Activated effector memory CD4-positive, alpha-beta T cell treated with anti-CD3 and anti-CD28 coated beads, Interleukin-2, amount 50 U/mL, for 16 hours (primary cell): ENCODE measurements at regions not wholly inside any gene's neighbourhood (a gene's known extent, or its start where the extent isn't known, plus 50 kb on each side); places are given as distances from the start of the nearest gene placed in this dataset.

Source experiments
- DNase-seq: peaks from one replicate; pipeline ENCODE4 v3.0.0-alpha.2; 2020

- no peak for DNase-seq
Measured at GRCh38 chr13:26989261-26989956, 182.2 kb downstream of the USP12 start.

DNA sequence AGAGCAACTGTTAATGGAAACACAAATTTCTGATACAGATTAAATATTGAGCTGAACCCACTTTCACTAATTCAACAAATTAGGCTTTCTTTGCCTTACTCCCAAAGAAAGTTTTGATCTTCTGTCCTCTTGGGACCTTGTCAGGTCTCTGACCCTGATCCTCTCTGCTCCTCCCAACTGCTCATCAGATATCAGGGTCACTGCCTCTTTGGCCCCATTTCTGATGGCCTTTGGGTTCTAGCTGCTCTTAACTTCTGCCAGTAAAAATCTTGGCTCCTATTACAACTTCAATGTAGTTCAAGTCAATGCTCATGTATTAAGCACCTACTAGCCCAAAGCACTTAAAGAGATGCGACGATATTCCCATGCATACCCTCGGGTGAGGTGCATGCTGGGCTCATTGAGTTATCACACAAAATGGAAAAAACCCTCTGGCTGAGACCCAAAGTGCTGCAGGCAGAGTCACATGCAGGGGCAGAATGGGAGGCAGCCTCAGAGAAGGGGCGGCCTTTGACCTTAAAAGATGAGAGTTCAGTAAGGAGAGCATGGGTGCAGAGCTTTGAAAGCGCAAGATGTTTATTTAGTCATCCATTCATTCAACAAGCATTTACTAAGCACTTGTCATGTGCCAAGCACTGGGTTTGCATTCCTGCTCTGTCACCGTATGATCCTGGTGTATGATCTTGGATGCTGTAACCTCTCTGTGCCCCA lies 183.4 kb downstream of the USP12 start:
- DNase-seq: no peak

DNA sequence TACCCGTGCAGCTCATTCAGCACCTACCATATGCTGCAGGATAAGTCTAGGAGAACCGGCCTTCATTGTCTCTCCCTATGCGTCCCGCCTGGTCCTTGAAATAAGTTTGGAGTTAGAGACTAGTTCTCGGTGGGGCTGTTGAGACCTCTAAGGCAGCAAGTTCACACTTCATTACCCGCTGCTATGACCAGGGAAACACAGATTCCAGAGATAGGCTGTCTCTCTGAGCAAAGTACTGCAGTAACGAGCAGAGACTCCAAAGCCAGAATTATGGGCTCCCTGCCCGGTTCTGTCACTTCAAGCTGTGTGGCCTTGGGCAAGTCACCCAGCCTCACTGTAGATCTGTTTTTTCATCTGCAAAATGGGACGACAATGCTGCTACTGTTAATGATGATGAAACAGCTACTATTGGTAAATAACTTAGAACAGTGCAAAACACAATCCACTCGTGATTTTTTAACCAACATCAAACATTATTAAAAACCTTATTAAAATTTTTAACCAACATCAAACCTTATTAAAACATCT lies 184.1 kb downstream of the USP12 start:
- no peak for DNase-seq

GRCh38 chr13:26985285-26985878 lies 186.2 kb downstream of the USP12 start:
- peak; percentile 82 for DNase-seq

DNA sequence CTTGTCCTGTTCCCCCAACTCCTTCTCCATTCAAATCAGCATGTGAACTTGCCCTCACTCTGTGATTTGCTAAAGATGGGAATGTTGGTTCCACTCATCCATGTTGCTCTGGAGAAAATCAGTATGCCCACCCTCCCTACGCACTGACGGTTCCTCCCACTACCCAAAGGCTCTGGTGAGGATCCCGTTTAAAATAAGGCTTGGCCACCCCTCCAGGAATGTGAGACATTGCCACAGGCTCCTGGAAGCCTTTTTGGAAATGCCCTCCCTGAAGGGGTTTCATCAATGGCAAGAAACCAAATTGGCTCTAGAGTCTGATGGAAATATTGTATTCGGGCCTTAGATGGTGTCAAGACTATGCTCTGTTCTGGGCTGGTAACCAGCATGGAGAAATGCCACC lies 187.3 kb downstream of the USP12 start:
- no peak for DNase-seq

- DNase-seq: no peak
Measured at GRCh38 chr13:26983543-26984320, 187.9 kb downstream of the USP12 start.

DNA sequence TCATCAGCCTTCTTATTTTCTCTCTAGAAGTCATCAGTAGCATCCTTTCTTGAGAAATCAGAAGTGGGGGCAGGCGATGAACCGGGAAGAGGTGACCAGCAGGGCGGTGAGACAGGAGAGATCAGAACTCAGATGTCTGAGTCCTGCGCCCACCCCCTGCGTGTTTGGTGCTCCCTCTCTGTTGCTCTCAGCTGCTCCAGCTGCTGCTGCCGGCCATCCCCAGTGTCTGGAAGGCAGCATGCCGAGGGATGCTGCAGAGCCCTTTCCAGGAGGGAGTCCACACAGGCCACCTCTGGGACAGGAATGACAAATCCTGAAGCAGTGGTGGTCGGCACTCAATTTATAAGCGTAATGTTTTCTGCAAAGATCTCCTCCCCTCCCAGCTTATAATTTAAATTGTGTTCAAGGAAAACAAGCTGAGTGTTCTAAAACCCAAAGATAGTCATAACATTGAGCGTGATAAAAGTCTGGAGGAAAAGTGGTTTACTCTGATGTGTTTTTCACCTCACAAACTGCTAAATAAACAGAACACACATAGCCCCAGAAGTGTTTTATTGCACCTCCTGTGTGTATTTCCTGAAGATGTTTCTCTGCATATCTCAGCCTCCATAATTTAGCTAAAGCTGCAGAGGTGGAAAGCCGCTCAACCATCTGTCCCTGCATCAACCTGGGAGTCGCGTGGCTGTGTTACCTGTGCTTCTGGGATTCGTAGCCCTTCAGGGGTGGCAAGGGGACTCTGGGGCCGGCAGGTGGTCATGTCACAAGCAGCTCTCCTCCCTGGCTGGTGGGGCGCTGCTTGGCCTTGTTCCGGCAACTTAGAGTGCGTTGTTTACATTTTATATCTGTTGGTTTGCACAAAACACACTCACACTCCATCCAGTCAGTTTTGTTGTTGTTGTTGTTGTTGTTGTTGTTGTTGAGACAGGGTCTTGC lies 191.2 kb downstream of the USP12 start:
- DNase-seq: no peak

GRCh38 chr13:26979334-26979733 lies 192.3 kb downstream of the USP12 start:
- no peak for DNase-seq

- no peak for DNase-seq
Measured at GRCh38 chr13:26978081-26978860, 193.3 kb downstream of the USP12 start.

DNA sequence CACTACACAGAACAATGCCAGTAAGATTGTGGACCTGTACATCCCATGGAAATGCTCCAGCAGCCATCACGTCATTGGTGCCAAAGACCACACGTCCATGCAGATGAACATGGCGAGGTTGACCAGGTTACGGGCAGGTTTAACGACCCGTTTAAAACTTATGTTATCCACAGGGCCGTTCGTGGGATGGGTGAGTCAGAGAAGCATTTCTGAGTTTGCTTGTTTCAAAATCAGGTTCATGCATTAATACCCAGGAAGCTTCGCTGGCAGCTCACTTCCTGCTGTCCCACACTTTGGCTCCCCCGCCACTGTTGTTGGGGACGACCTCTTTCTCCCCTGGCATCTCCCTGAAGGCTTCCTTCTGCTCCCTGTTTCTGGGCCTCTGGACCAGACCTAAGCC lies 194.1 kb downstream of the USP12 start:
- no peak for DNase-seq

DNA sequence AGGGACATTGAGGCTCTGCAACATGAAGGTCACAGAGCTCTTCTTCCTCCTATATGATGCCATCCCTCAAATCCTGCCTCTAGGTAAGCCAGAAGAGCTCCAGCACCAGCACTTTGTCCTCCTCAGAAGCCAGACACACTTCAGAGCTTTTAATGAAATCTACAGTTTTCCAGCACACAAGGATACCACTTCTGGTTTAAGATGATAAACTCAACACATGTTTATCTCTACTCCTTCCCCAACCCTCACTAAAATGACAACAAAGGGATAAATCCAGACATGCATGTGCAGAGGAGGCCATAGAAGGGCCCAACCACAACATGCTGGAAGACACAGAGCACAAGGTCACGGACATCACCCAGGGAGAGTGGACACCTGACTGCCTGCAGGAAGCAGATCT lies 195.3 kb downstream of the USP12 start:
- DNase-seq: no peak

DNA sequence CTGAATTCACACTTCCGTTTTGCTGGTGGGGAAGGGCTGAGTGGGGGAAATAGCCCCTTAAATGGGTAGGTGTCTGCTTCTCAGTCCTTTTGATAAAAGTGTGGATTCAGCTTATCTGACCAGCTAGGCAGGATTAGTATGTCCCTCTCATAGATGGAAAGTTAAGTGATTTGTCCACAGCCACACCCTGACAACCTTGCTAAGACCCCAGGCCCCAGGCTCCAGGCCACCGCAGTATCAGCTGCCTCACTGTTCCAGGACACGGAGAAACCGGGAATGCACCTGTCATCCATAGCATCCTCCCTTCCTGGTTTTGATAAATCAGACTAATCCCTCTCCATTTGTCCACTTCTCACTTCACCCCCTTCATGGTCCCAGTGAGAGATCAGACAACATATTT lies 197.7 kb downstream of the USP12 start:
- no peak for DNase-seq

DNA sequence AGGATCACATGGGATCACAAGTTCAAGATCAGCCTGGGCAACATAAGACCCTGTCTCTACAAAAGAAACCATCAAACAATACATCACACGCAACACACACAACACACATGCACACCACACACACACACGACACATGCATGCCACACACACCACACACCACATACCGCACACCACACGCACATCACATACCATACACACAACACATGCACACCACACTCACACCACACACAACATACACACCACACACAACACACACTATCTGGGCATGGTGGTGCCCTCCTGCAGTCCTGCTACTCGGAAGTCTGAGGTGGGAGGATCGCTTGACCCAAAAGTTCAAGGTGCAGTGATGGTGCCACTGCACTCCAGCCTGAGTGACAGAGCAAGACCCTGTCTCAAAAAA lies 198.3 kb downstream of the USP12 start:
- DNase-seq: no peak

GRCh38 chr13:26971990-26972887 lies 199.4 kb downstream of the USP12 start:
- DNase-seq: no peak

- no peak for DNase-seq
Measured at GRCh38 chr13:26968431-26969341, 202.9 kb downstream of the USP12 start.

DNA sequence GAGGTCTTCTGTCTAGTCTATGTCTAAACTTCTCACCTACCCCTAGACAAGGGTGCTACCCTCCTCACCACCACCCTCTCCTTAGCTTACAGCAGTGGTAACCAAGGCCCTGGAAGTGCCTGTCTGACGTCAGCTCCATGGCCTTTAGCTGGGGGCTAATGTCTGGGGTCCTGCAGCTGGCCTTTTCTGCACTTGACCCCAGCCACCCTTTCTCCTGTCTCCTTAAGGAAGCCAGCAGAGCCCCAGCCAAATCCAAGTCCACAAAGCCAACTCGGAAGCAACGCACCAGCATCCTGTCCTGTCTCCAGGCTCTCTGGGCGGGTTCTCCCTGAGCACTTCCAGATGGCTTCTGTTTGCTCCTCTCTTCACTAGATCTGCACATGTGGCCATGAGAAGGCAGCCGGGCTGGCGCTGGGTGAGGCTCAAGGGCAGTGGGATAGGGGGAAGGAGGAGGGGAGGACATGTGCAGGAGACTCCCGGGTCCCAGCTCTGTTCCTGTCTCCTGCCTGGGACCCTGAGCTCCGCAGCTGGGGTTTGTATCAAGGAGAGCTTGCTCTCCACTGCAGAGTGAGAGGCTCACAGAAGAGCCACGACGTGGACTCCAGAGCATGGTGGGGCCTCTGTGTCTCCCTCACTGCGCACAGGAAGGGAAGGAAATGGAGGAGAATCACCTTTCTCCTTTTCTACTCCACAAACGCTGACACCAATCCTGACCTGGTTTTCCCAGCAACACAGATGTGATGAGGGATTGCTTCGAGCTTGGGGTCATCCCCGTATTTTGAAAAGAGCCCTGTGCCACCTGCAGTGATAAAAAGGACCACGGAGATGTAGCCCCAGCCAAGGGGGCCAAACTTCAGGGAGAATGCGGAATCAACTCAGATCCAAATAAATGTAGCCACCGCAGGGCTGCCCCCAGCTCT lies 204.2 kb downstream of the USP12 start:
- DNase-seq: no peak

GRCh38 chr13:26966701-26967080 lies 204.9 kb downstream of the USP12 start:
- DNase-seq: no peak
